Heart right ventricle (tissue), 16 donors: ENCODE measurements at regions not wholly inside any gene's neighbourhood (a gene's known extent, or its start where the extent isn't known, plus 50 kb on each side); places are given as distances from the start of the nearest gene placed in this dataset.

Experiments used
- ATAC-seq, 8 donors: fragments of 200-7000 bp; cut with Tn5 transposase; one replicate each; pipeline ENCODE4 v1.9.1; 2020; ENCODE audit warnings: mild to moderate bottlenecking in 8 of 8, moderate library complexity in 8 of 8, moderate number of reproducible peaks in 1 of 8
- DNase-seq, 2 donors: peaks; one replicate each; pipeline ENCODE4 v3.0.0-alpha.2; 2020
- H3K27ac ChIP-seq, 10 donors: fragments of 200-600 bp; sonication (generic) in 2 of 10; one replicate each; pipeline versions ENCODE4 v1.5.0 to v1.8.0; 2020 to 2022; ENCODE audit warnings: mild to moderate bottlenecking in 3 of 10
- H3K27me3 ChIP-seq, 7 donors: fragments of 200-600 bp; one replicate each; pipeline ENCODE4 v1.8.0; 2021 to 2022; ENCODE audit warnings: mild to moderate bottlenecking in 2 of 7
- H3K36me3 ChIP-seq, 9 donors: fragments of 200-600 bp; sonication (generic) in 1 of 9; one replicate each; pipeline versions ENCODE4 v1.5.0 to v1.8.0; 2020 to 2022; ENCODE audit warnings: mild to moderate bottlenecking in 2 of 9
- H3K4me1 ChIP-seq, 9 donors: fragments of 200-600 bp; sonication (generic) in 1 of 9; one replicate each; pipeline versions ENCODE4 v1.5.0 to v1.8.0; 2020 to 2022; ENCODE audit warnings: mild to moderate bottlenecking in 4 of 9
- H3K4me3 ChIP-seq, 10 donors: fragments of 200-600 bp; sonication (generic) in 2 of 10; one replicate each; pipeline versions ENCODE4 v1.5.0 to v1.8.0; 2020 to 2022; ENCODE audit warnings: mild to moderate bottlenecking in 7 of 10, moderate library complexity in 2 of 10
- H3K9me3 ChIP-seq, 11 donors: fragments of 200-600 bp in 10 of 11; sonication (generic) in 2 of 11; one replicate each; pipeline versions ENCODE4 v1.5.0 to v1.8.0; 2013 to 2022; ENCODE audit warnings: mild to moderate bottlenecking in 2 of 11, control low read depth in 1 of 11, moderate library complexity in 1 of 11
- CTCF ChIP-seq, 9 donors: fragments of 200-600 bp; sonication (generic) in 2 of 9; IDR thresholded peaks; one replicate each; pipeline versions ENCODE4 v1.5.0 to v1.8.0; 2021 to 2022; ENCODE audit warnings: antibody characterized with exemption in 9 of 9, mild to moderate bottlenecking in 5 of 9, moderate library complexity in 1 of 9
- WGBS, 2 donors: extraction: QIAGEN DNeasy Blood & Tissue Kit; methylation state at CpG; one replicate each; pipeline ENCODE4 v1.1.7; 2013; ENCODE audit warnings: inconsistent platforms in 1 of 2; 5-methylcytosine and 5-hydroxymethylcytosine counted together
- intact Hi-C, 10 donors: fragments of 100-400 bp; cut with DNase I; formaldehyde crosslinking; loops; one replicate each; pipeline versions ENCODE4 v1.11.1 to v1.14.2; 2022
- donor health status: Arrhythmogenic right ventricular cardiomyopathy.
- donor health status: ischemic (EF 13 %, LVEDD 7.1; RV severe dilation, severe dysfunction).
- donor health status: healthy with polysubstance abuse.
- donor health status: DM: no; HTN: yes; CAD: no.
- donor health status: DM: no; HTN: no; CAD: no.
- donor health status: ischemic (EF 25% LVEDD 6.9; RV normal size, moderate dysfunction).
- donor health status: ischemic (EF 25% LVEDD 5.7; RV mildly dilated, moderate dysfunction).
- donor health status: healthy.
- donor health status: DM: yes; HTN: yes; CAD: no.
- donor health status: Ischemic cardiomyopathy.
- donor health status: ischemic (EF 35%, LVEDD 5.7; RV mildly dilated, moderate dysfunction).
- donor health status: nonischemic (EF 11% LVEDD 7.7; RV severe dilation, severe dysfunction).
- donor health status: DM: yes; HTN: yes; CAD: no.
- donor health status: PGD.
- donor health status: ischemic (EF 29% LVEDD 5.4; RV normal size, mild dysfunction).
- donor health status: nonischemic (EF 23%, LVEDD 6.1; RV moderate dilation, normal function).

DNA sequence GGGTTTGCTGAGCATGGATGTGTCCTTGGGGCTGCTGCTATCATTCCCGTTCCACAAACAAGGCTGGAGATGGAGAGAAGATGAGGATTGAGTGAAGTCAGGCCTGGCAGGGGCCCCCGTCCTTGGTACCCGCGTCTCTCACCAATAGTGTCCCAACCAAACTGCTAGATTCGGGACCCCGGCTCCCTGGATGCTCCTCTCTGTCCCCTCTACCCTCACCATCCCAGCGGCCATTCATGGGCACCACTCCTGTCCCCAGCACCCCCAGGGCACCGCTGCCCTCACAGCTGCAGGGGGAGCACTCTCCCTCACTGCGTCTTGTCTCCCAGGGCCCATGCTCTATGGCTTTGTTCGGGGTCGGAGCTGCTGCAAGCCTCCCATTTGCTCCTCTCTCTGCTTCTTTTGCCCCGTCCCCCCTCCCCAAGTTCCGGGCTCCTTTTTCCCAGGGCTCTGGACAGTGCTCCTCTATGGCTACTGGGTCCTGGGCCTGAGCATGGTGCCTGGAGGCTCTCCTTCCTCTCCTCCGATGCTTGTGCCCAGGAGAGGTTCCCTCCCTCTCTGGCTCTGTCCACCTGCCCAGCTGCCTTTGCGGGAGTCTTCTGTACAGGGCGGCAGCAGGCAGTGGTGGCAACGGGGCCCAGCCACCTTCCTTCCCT, 219.5 kb downstream of the TEX29 start:
- Histone ChIP-seq H3K9me3 (peaks cover 0 to 2% (median 0%) of the 10 kb centered on the region in 11 donors), H3K27me3 (peaks cover 0 to 82% (median 68%) of the 10 kb centered on the region in 7 donors), H3K4me1 (no peaks in the 10 kb centered on the region), H3K36me3 (no peaks in the 10 kb centered on the region), H3K27ac (no peak overlapping the region), H3K4me3 (no peak overlapping the region)
- DNase-seq = no peak
- WGBS, 2 donors = 75 to 85% methylated on average over 17 of the region's 17 CpGs
- ATAC-seq = no peak
- no peak for TF ChIP-seq CTCF (IDR thresholded peaks at IDR 0.05)
- intact Hi-C loops = loop anchor here in 1 of 10 donors (10.0 kb wide), 1 partner anchor 905 kb away; no protein-coding TSS in a partner anchor

GRCh38 chr13:111540486-111540885, 220.0 kb downstream of the TEX29 start:
- ATAC-seq (no peak), DNase-seq (no peak)
- Histone ChIP-seq H3K27me3 (peaks cover 0 to 77% (median 63%) of the 10 kb centered on the region in 7 donors), H3K4me1 (no peaks in the 10 kb centered on the region), H3K27ac (no peak overlapping the region), H3K36me3 (no peaks in the 10 kb centered on the region), H3K9me3 (peaks cover 0 to 6% (median 0%) of the 10 kb centered on the region in 11 donors), H3K4me3 (no peak overlapping the region)
- 81 to 87% methylated on average over 10 of the region's 10 CpGs for WGBS, 2 donors
- intact Hi-C loops = no loop called here
- TF ChIP-seq CTCF (IDR thresholded peaks at IDR 0.05) = no peak

DNA sequence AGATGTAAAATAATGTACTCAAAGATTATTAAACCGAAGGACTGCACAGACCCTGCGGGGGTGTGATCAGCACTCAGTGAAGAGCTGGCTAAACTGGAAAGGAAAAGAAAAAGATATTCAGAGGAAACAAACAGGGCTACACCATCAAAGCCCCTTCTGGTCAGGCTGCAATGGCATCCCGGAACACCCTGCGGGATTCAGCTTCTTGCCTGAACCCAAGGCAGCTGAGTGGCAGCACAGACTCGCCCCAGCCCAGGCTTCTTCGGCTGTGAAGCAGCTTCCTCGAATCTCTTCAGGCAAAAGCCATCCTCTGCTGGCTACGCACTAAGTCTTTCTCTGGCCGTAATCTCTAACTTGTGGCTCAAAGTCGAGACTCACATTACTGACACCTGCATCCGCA, 220.9 kb downstream of the TEX29 start:
- no peak overlapping the region for H3K4me3 ChIP-seq
- H3K4me1 ChIP-seq = no peaks in the 10 kb centered on the region
- H3K27me3 ChIP-seq = peaks cover 0 to 71% (median 54%) of the 10 kb centered on the region in 7 donors
- H3K36me3 ChIP-seq = no peaks in the 10 kb centered on the region
- no peak for TF ChIP-seq CTCF (IDR thresholded peaks at IDR 0.05)
- intact Hi-C loops = no loop called here
- no peak for ATAC-seq
- H3K27ac ChIP-seq = no peak overlapping the region
- peaks cover 0 to 14% (median 0%) of the 10 kb centered on the region in 11 donors for H3K9me3 ChIP-seq
- 76% methylated on average over 11 of the region's 11 CpGs for whole genome bisulfite sequencing, 2 donors
- no peak for DNase-seq

- H3K4me1 ChIP-seq = no peaks in the 10 kb centered on the region
- peaks cover 0 to 14% (median 0%) of the 10 kb centered on the region in 11 donors for H3K9me3 ChIP-seq
- whole genome bisulfite sequencing, 2 donors = 71 to 73% methylated on average over 15 of the region's 15 CpGs
- ATAC-seq = no peak
- no peak overlapping the region for H3K4me3 ChIP-seq
- H3K27me3 ChIP-seq = peaks cover 0 to 66% (median 48%) of the 10 kb centered on the region in 7 donors
- no peak for TF ChIP-seq CTCF (IDR thresholded peaks at IDR 0.05)
- no peaks in the 10 kb centered on the region for H3K36me3 ChIP-seq
- H3K27ac ChIP-seq = no peak overlapping the region
- intact Hi-C loops = no loop called here
- no peak for DNase-seq
Measured at GRCh38 chr13:111541752-111542529, 221.5 kb downstream of the TEX29 start.
